ENCODE measurements at regions not wholly inside any gene's neighbourhood (a gene's known extent, or its start where the extent isn't known, plus 50 kb on each side); places are given as distances from the start of the nearest gene placed in this dataset.

DNA sequence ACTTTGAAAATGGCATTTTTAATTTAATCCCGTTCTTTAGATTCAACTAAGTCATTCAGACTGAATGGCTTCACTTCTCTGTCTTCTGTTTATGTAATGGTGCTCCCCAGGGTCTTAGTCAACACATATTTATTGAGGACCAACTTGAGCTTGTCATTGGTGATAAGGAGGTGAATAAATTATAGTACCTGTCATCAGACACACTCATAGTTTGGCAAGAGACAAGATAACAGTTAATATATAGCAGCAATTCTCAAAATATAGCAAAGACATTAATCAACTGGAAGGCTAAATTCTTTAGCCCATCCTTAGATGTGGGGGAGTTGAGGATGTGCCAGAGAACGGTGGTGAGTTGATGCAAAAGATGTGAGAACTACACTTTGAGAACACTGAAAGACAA lies 78.4 kb downstream of the MACIR start:
- TF ChIP-seq POLR2A (IDR thresholded peaks at IDR 0.05; ENCODE audit: low read depth, low read length) (no peak), POLR2AphosphoS5 (IDR thresholded peaks at IDR 0.05; ENCODE audit: low read depth, low read length) (no peak), TAF1 (IDR thresholded peaks at IDR 0.05; ENCODE audit: borderline replicate concordance, low read depth, low read length) (no peak)

All from GM12892 (cell line).